Hypothalamus (tissue), 51 donors: ENCODE measurements at regions not wholly inside any gene's neighbourhood (a gene's known extent, or its start where the extent isn't known, plus 50 kb on each side); places are given as distances from the start of the nearest gene placed in this dataset.

ENCODE experiments used
- DNase-seq, 51 donors: peaks; one replicate each; lab custom pipeline; 2025; lab: John Stamatoyannopoulos, UW

- no peak for DNase-seq
Observed at GRCh38 chr4:114173968-114174367, 194.5 kb upstream of the ARSJ start.

DNA sequence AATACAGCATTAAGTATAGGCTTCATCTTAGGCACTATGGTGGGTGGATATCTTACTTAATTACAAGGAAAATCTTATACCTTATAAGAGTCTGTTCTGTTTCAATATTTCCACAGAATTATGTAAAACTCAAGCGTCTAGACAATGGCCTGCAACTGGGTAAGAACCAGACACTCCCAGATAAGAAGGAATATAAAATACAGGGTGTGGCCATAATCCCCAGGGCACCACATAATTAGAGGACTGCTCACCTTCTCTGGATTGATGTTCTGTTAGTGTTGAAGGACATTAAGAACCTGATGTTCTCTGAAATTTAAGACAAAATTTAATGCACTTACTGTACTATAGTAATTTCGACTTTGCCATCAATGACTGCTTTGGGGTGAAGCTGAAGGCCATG lies 198.2 kb upstream of the ARSJ start:
- DNase-seq, result no peak

- no peak for DNase-seq
Observed at GRCh38 chr4:114178392-114178791, 198.9 kb upstream of the ARSJ start.

GRCh38 chr4:114180481-114180880 lies 201.0 kb upstream of the ARSJ start:
- peak in 21 of 51 donors; percentile 0 to 29 (median 2) for DNase-seq

DNA sequence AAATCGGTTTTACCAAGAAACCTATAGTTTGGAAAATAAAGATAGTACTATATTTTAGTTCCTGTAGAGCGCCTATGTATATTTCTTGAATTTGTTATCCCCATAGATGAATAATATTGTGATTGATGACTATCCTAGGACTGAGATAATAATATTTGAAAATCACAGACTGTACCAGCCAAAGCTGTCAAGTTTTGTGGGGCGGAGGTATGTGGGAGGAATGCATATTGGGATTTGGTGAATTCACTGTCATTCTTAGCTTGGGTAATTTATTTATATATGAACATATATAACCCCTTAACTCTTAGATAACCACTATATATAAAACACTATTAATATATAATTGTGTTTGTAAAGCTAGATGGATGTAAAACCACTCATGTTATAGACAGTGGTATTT lies 205.5 kb upstream of the ARSJ start:
- no peak for DNase-seq

DNA sequence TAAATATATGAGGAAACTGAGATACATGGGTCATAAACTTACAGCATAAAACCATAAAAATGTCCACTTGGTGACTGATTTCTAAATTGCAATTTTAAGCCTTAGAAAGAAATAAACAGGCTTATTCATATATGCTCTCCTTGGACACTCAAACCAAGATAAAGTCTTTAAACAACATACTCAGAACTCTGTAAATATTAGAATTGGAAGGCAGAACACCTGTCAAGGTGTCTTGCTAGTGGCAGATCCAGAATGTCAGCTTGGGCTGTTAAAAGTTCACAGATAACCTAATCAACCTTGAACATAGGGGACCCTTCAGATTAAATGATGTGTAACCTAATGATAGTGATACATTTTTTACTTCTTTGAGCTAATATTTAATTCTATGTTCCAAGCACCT lies 208.1 kb upstream of the ARSJ start:
- DNase-seq, result no peak

- DNase-seq, result no peak
Observed at GRCh38 chr4:114191496-114191895, 212.0 kb upstream of the ARSJ start.

- DNase-seq, result no peak
Observed at GRCh38 chr4:114192854-114193253, 213.4 kb upstream of the ARSJ start.

DNA sequence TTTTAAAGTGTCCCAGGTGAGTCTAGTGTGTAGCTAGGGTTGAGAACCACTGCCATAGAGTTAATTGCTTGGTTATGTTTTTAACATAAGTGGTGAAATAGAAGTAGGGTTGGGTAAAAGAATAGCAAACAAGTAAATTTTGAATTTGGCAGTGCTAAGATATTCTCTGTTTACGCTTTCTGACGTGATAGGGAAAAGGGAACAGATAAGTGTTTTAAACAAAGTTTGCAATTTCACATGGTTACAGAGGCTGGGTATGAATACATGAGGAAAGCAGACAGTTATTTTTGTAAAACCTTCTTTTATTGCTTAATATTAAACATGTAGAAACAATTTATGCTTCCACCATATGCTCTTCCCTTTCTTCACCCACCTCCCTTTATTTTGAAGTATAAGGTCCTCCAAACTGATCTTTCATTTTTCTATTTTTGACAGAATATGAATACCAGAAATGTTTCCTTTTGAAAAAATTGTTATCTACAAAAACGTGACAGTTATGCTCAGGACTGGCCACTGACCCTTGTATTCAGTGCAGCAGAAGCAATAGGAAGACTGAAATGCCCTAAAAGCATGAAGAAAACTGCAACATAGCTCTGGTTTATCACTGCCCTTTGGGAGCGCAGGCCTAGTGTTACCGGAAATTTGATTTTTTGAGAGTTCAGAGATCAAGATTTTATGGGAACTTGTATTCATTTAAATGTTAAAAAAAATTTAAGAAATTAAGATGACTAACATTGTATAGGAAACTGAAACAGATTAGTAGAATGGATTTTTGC lies 214.4 kb upstream of the ARSJ start:
- no peak for DNase-seq

DNA sequence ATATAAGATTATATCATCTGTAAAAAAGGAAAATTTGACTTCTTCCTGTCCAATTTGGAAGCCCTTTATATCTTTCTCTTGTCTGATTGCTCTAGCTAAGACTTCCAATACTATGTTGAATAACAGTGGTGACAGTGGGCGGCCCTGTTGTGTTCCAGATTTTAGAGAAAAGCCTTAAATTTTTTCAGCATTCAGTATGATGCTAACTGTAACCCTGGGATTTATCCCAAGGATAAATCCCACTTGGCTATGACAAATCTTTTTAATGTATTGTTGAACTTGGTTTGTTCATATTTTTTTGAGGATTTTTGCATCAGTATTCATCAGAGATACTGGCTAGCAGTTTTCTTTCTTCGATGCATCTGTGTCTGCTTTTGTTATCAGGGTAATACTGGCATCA lies 217.2 kb upstream of the ARSJ start:
- DNase-seq, result no peak

DNA sequence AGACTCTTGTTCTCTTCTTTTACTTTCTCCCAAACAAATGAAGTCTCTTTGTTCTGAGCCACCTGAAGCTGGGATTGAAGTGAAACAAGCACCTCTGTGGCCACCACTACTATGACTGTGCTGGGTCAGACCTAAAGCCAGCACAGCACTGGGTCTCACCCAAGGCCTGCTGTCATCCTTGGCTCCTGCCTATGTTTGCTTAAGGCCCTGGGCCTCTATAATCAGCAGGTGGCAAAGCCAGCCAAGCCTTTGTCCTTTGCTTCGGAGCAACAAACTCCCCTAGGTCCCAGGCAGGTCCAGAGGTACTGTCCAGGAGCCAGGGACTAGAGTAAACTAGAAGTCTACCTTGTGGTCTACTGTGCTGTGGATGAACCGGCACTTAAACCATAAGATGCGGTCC lies 220.6 kb upstream of the ARSJ start:
- no peak for DNase-seq

- no peak for DNase-seq
Observed at GRCh38 chr4:114205261-114205660, 225.8 kb upstream of the ARSJ start.

GRCh38 chr4:114208574-114209151 lies 229.2 kb upstream of the ARSJ start:
- no peak for DNase-seq

DNA sequence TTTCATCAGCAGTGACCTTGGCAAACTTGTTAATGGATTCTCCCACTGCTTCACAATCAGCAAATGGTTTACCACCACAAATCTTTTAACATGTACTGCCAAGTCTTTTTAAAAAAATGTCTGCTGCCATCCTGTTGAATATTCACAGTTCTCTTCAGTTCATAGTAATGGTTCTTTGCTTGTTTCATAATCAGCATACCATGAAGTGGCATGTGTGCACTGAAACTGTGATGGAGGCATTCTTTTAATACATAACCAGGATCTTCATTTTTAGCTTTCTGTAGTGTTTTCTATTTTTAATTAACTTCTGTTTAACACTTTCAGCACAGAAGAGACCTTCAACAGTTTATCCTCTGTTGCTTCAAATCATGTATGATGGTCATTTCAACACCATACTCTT lies 230.1 kb upstream of the ARSJ start:
- no peak for DNase-seq

DNA sequence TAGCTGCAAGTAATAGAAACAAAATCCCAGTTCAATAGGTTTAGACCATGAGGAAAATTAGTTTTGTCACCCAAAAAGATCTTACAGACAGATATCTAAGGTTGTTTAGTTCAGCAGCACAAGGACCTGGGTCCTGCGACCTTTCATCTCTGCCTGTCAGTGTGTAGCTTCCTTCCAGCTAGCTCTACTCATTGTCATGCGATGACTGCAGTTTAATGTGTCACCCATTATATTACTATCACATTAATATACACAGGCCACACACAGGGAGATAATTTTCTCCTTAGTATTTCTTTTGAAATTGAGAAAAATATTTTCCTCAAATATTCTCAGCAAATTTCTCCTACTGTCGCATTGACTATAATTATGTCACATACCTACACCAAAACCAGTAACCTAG lies 232.1 kb upstream of the ARSJ start:
- DNase-seq, result no peak

DNA sequence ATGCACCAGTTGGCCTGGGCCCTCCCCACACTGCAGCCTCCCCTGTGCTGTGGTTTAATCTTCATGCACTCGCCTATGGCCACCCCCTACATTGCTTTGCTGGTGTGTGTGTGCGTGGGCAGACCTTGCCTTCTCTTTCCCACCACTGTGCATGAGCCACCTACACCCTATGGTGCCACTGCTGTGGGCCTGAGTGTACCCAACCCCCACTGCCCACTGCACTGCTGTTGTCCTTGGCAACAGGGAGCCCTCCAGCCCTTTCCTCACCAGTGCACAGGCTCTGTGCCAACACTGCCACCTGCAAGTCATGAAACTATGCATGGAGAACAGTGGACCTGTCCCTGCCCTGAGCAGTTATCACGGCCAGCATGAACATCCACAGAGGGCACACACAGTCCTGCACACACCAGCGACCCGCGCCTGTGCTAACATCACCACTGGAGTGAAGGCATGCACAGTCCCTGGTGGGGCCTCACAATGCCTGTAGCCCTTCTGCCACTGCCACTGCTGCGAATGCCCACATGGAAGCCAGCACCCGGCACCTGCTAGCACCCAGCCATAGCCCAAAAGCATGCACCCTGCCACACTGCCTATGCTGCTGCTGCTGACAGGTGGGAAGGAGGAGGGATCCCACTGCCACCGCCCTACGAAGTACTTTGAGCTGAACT lies 237.8 kb upstream of the ARSJ start:
- DNase-seq, result no peak

DNA sequence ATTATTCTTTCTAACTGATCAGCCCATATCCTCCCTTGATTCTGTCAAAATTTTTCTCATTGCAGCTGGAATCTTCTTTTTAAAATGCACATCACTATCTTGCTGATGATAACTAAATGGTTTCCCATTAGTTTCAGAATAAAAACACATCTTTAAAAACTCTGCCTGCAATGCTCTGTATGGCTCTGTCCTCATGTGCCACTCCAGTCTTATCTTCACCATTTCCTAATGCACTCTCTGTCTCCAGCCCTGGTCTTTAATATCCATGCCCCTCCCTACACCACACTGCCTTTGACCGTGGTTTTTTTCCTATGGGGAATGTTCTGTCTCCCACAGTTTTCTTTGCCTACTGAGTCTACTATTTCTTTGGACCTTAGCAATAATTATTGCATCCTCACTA lies 244.1 kb upstream of the ARSJ start:
- no peak for DNase-seq

GRCh38 chr4:114225436-114225835 lies 246.0 kb upstream of the ARSJ start:
- no peak for DNase-seq

DNA sequence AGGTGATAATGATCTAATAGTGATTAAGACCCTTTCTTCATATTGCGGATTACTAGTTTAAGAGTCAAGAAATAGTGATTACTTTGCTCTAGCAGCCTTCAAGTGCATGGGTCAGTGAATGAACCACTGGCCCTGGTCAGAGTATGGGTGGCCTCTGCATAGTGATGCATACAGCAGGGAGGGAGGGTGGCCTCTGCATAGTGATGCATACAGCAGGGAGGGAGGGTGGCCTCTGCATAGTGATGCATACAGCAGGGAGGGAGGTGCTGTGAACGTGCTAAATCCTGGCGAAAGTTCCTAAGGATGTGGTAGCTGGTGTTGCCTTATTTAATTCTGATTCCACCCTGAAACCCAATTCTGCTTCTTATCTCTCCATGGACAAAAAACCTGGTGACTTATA lies 246.7 kb upstream of the ARSJ start:
- no peak for DNase-seq

DNA sequence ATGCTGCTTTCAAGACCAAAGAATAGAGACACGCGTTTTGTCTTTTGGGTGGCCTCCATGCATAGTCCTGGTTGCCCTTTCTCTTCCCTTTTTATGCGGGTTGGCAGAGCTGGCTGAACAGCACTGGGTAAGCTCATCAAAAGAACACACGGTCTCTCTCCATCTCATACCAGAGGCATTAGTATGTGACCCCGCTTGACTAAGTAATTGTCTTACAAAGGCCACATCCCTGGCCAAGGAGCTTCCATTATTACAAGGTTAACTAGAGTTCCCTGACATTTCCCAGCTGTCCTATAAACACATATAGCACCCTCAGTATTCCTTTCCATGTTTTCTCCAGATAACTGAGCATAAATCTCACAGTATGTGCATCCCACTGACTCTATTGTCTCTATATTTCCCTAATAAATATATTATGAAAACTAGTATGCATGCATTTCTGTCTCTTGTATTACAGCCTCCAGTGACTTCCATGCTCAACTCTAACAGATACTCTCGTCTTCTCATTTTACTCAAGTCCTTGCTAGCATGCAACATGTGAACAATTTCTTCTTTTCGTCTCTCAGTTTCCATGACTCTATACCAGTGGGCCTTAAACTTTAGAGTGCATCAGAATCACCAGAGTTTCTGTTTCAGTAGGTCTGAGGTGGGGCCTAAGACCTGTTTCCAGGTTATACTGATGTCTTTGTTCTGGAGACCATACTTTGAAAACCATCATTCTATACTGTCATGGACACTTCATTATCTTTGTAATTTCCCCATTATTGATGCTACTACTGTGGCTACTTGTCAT lies 247.7 kb upstream of the ARSJ start:
- no peak for DNase-seq

DNA sequence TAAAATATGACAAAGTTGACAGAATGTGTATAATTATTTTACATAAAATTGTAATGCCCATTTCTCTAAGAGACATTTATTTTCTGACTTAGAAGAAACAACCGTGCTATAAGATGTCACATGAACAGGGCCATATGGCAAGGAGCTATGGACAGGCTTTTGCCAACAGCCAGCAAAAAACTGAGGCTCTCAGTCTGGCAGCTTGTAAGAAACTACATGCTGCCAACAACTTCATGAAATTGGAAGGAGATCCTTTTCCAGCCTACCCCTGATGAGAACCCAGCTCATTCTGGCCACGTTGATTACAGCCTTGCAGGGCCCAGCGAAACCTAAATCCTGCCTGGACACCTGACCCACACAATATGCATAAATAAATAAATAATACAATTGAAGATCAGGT lies 250.3 kb upstream of the ARSJ start:
- peak in 1 of 51 donors; percentile 0 for DNase-seq
